K562 (cell line): ENCODE measurements at regions not wholly inside any gene's neighbourhood (a gene's known extent, or its start where the extent isn't known, plus 50 kb on each side); places are given as distances from the start of the nearest gene placed in this dataset.

Source experiments
- CAMTA2 ChIP-seq: fragments of 250-450 bp; sonication (Bioruptor Pico); conservative IDR thresholded peaks from 2 replicates; pipeline ENCODE4 v1.5.1; 2022
- CBFA2T2 ChIP-seq: fragments of 450-650 bp; conservative IDR thresholded peaks from 2 replicates; pipeline ENCODE4 v1.6.1; 2017; ENCODE audit warnings: mild to moderate bottlenecking
- EGR1 ChIP-seq: fragments of 450-650 bp; conservative IDR thresholded peaks from 2 replicates; pipeline ENCODE4 v1.6.1; 2017; ENCODE audit warnings: mild to moderate bottlenecking
- MED1 ChIP-seq: sonication (generic); formaldehyde crosslinking; IDR thresholded peaks from 2 replicates; pipeline ENCODE4 v1.8.1; 2023; ENCODE audit warnings: missing genetic modification reagents, borderline replicate concordance
- MEIS2 ChIP-seq: fragments of 450-650 bp; IDR thresholded peaks from 2 replicates; pipeline ENCODE4 v1.6.1; 2014; ENCODE audit warnings: mild to moderate bottlenecking; ENCODE audit not compliant: partially characterized antibody
- POLR2H ChIP-seq: IDR thresholded peaks from 2 replicates; pipeline ENCODE4 v1.6.1; 2016; ENCODE audit warnings: missing genetic modification characterization, low read depth, mild to moderate bottlenecking, control low read depth, missing compliant biosample characterization, moderate library complexity
- TCFL5 ChIP-seq: fragments of 250-450 bp; sonication (Bioruptor Pico); conservative IDR thresholded peaks from 2 replicates; pipeline ENCODE4 v1.6.1; 2021; ENCODE audit warnings: mild to moderate bottlenecking, moderate library complexity, matching md5 sums
- TF ChIP-seq, protein P1 (sequence below), 2 experiments: IDR thresholded peaks in 1 of 2; conservative IDR thresholded peaks in 1 of 2; 2 replicates each; pipeline ENCODE4 v1.6.1; 2016; ENCODE audit warnings: low read depth in 2 of 2, mild to moderate bottlenecking in 1 of 2, missing compliant biosample characterization in 1 of 2, missing genetic modification characterization in 1 of 2, moderate library complexity in 1 of 2
- TF ChIP-seq, protein P2 (sequence below): fragments of 250-450 bp; sonication (Bioruptor Pico); IDR thresholded peaks from 2 replicates; pipeline ENCODE4 v1.5.0; 2021; ENCODE audit warnings: mild to moderate bottlenecking, borderline replicate concordance

DNA sequence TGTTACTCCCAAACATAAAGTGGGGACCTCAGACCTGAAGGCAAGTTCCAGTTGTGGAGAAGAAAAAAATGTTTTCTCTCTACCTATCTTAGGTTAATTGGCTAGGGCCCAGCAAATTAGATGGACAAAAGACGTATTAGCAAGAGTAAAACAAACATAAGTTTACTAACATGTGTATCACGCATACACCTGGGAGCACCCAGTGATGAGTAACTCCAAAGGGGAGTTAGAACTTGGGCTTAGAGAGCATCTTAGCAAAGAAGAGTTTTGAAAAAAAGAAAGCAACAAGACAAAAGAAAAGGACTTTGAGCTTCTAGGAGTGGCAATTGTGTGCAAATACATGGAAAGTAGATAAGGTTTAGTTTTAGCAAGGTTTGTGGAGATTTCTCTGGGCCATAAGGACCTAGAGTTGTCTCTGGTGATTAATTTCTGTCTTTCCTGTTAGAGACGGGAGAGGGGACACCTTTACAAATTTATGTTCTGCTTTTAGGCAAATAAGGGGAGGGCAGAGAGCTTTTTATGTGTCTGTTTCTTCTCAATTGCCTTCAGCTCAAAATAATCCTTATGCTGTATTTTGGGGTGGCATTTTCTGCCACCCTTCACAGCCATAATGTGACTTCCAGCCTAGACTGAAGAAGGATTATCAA lies 76.7 kb upstream of the PTGFRN start (continued):
- TF ChIP-seq TCFL5 (CRISPR knock-in tag) (no peak), MED1 (CRISPR knock-in tag) (no peak), EGR1 (no peak), CBFA2T2 (no peak), MEIS2 (peak; percentile 43), CAMTA2 (CRISPR knock-in tag) (no peak), POLR2H (no peak)
- TF ChIP-seq, protein P1, sequence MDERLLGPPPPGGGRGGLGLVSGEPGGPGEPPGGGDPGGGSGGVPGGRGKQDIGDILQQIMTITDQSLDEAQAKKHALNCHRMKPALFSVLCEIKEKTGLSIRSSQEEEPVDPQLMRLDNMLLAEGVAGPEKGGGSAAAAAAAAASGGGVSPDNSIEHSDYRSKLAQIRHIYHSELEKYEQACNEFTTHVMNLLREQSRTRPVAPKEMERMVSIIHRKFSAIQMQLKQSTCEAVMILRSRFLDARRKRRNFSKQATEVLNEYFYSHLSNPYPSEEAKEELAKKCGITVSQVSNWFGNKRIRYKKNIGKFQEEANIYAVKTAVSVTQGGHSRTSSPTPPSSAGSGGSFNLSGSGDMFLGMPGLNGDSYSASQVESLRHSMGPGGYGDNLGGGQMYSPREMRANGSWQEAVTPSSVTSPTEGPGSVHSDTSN (CRISPR knock-in tag; IDR thresholded peaks at IDR 0.05; ENCODE audit: low read depth), result no peak
- TF ChIP-seq, protein P1 (tag; conservative IDR thresholded peaks at IDR 0.05; ENCODE audit: low read depth), result peak; percentile 71
- TF ChIP-seq, protein P2, sequence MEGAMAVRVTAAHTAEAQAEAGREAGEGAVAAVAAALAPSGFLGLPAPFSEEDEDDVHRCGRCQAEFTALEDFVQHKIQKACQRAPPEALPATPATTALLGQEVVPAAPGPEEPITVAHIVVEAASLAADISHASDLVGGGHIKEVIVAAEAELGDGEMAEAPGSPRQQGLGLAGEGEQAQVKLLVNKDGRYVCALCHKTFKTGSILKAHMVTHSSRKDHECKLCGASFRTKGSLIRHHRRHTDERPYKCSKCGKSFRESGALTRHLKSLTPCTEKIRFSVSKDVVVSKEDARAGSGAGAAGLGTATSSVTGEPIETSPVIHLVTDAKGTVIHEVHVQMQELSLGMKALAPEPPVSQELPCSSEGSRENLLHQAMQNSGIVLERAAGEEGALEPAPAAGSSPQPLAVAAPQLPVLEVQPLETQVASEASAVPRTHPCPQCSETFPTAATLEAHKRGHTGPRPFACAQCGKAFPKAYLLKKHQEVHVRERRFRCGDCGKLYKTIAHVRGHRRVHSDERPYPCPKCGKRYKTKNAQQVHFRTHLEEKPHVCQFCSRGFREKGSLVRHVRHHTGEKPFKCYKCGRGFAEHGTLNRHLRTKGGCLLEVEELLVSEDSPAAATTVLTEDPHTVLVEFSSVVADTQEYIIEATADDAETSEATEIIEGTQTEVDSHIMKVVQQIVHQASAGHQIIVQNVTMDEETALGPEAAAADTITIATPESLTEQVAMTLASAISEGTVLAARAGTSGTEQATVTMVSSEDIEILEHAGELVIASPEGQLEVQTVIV (CRISPR knock-in tag), result no peak
- TF ChIP-seq, all 486 proteins: peak for 3
